ENCODE measurements at regions not wholly inside any gene's neighbourhood (a gene's known extent, or its start where the extent isn't known, plus 50 kb on each side); places are given as distances from the start of the nearest gene placed in this dataset.

GRCh38 chr5:60196385-60197113, 303.0 kb upstream of the PDE4D start:
- no peak overlapping the region for H3K4me3 ChIP-seq (ENCODE audit: low read length)
- H3K4me1 ChIP-seq (ENCODE audit: insufficient read depth, low read length) = peaks cover 5% of the 10 kb centered on the region
- H3K9me3 ChIP-seq (ENCODE audit: low read depth, low read length) = no peaks in the 10 kb centered on the region
- no peaks in the 10 kb centered on the region for H3K27me3 ChIP-seq (ENCODE audit: insufficient read depth, low read length)

- H3K4me1 ChIP-seq (ENCODE audit: insufficient read depth, low read length) = peaks cover 5% of the 10 kb centered on the region
- no peaks in the 10 kb centered on the region for H3K27me3 ChIP-seq (ENCODE audit: insufficient read depth, low read length)
- H3K9me3 ChIP-seq (ENCODE audit: low read depth, low read length) = no peaks in the 10 kb centered on the region
- no peak overlapping the region for H3K4me3 ChIP-seq (ENCODE audit: low read length)
Measured at GRCh38 chr5:60195551-60195950, 302.0 kb upstream of the PDE4D start.

GRCh38 chr5:60195083-60195482, 301.6 kb upstream of the PDE4D start:
- Histone ChIP-seq H3K4me3 (ENCODE audit: low read length) (no peak overlapping the region), H3K27me3 (ENCODE audit: insufficient read depth, low read length) (no peaks in the 10 kb centered on the region), H3K4me1 (ENCODE audit: insufficient read depth, low read length) (peaks cover 5% of the 10 kb centered on the region), H3K9me3 (ENCODE audit: low read depth, low read length) (no peaks in the 10 kb centered on the region)

GRCh38 chr5:60185231-60186099, 291.9 kb upstream of the PDE4D start:
- H3K27me3 ChIP-seq (ENCODE audit: insufficient read depth, low read length) = no peaks in the 10 kb centered on the region
- H3K9me3 ChIP-seq (ENCODE audit: low read depth, low read length) = no peaks in the 10 kb centered on the region
- H3K4me1 ChIP-seq (ENCODE audit: insufficient read depth, low read length) = no peaks in the 10 kb centered on the region
- no peak overlapping the region for H3K4me3 ChIP-seq (ENCODE audit: low read length)

- no peaks in the 10 kb centered on the region for H3K9me3 ChIP-seq (ENCODE audit: low read depth, low read length)
- H3K27me3 ChIP-seq (ENCODE audit: insufficient read depth, low read length) = no peaks in the 10 kb centered on the region
- H3K4me3 ChIP-seq (ENCODE audit: low read length) = no peak overlapping the region
- H3K4me1 ChIP-seq (ENCODE audit: insufficient read depth, low read length) = no peaks in the 10 kb centered on the region
Measured at GRCh38 chr5:60184606-60185005, 291.1 kb upstream of the PDE4D start.

GRCh38 chr5:60183881-60184280, 290.4 kb upstream of the PDE4D start:
- Histone ChIP-seq H3K9me3 (ENCODE audit: low read depth, low read length) (no peaks in the 10 kb centered on the region), H3K4me1 (ENCODE audit: insufficient read depth, low read length) (no peaks in the 10 kb centered on the region), H3K27me3 (ENCODE audit: insufficient read depth, low read length) (no peaks in the 10 kb centered on the region), H3K4me3 (ENCODE audit: low read length) (no peak overlapping the region)

GRCh38 chr5:60178101-60178500, 284.6 kb upstream of the PDE4D start:
- Histone ChIP-seq H3K4me1 (ENCODE audit: insufficient read depth, low read length) (no peaks in the 10 kb centered on the region), H3K9me3 (ENCODE audit: low read depth, low read length) (no peaks in the 10 kb centered on the region), H3K4me3 (ENCODE audit: low read length) (no peak overlapping the region), H3K27me3 (ENCODE audit: insufficient read depth, low read length) (no peaks in the 10 kb centered on the region)

- Histone ChIP-seq H3K9me3 (ENCODE audit: low read depth, low read length) (no peaks in the 10 kb centered on the region), H3K4me3 (ENCODE audit: low read length) (no peak overlapping the region), H3K4me1 (ENCODE audit: insufficient read depth, low read length) (no peaks in the 10 kb centered on the region), H3K27me3 (ENCODE audit: insufficient read depth, low read length) (no peaks in the 10 kb centered on the region)
Measured at GRCh38 chr5:60177596-60177995, 284.1 kb upstream of the PDE4D start.

- H3K4me1 ChIP-seq (ENCODE audit: insufficient read depth, low read length) = no peaks in the 10 kb centered on the region
- H3K27me3 ChIP-seq (ENCODE audit: insufficient read depth, low read length) = no peaks in the 10 kb centered on the region
- no peak overlapping the region for H3K4me3 ChIP-seq (ENCODE audit: low read length)
- H3K9me3 ChIP-seq (ENCODE audit: low read depth, low read length) = no peaks in the 10 kb centered on the region
Measured at GRCh38 chr5:60173667-60174066, 280.1 kb upstream of the PDE4D start.

- H3K4me1 ChIP-seq (ENCODE audit: insufficient read depth, low read length) = peaks cover 6% of the 10 kb centered on the region
Measured at GRCh38 chr5:60163762-60164161, 270.2 kb upstream of the PDE4D start.

GRCh38 chr5:60162441-60162840, 268.9 kb upstream of the PDE4D start:
- H3K27me3 ChIP-seq (ENCODE audit: insufficient read depth, low read length) = no peaks in the 10 kb centered on the region
- H3K4me3 ChIP-seq (ENCODE audit: low read length) = no peak overlapping the region
- H3K4me1 ChIP-seq (ENCODE audit: insufficient read depth, low read length) = peaks cover 6% of the 10 kb centered on the region
- no peaks in the 10 kb centered on the region for H3K9me3 ChIP-seq (ENCODE audit: low read depth, low read length)

More at GRCh38 chr5:60163762-60164161, 270.2 kb upstream of the PDE4D start:
- Histone ChIP-seq H3K27me3 (ENCODE audit: insufficient read depth, low read length) (no peaks in the 10 kb centered on the region), H3K9me3 (ENCODE audit: low read depth, low read length) (no peaks in the 10 kb centered on the region), H3K4me3 (ENCODE audit: low read length) (no peak overlapping the region)

GRCh38 chr5:60161340-60161934, 267.9 kb upstream of the PDE4D start:
- no peak overlapping the region for H3K4me3 ChIP-seq (ENCODE audit: low read length)
- peaks cover 6% of the 10 kb centered on the region for H3K4me1 ChIP-seq (ENCODE audit: insufficient read depth, low read length)
- no peaks in the 10 kb centered on the region for H3K9me3 ChIP-seq (ENCODE audit: low read depth, low read length)
- no peaks in the 10 kb centered on the region for H3K27me3 ChIP-seq (ENCODE audit: insufficient read depth, low read length)

- H3K4me1 ChIP-seq (ENCODE audit: insufficient read depth, low read length) = no peaks in the 10 kb centered on the region
- peaks cover 14% of the 10 kb centered on the region for H3K9me3 ChIP-seq (ENCODE audit: low read depth, low read length)
Measured at GRCh38 chr5:60149081-60149480, 255.6 kb upstream of the PDE4D start.

GRCh38 chr5:60148366-60148765, 254.8 kb upstream of the PDE4D start:
- peaks cover 14% of the 10 kb centered on the region for H3K9me3 ChIP-seq (ENCODE audit: low read depth, low read length)
- H3K4me1 ChIP-seq (ENCODE audit: insufficient read depth, low read length) = no peaks in the 10 kb centered on the region
- no peak overlapping the region for H3K4me3 ChIP-seq (ENCODE audit: low read length)
- no peaks in the 10 kb centered on the region for H3K27me3 ChIP-seq (ENCODE audit: insufficient read depth, low read length)

More at GRCh38 chr5:60149081-60149480, 255.6 kb upstream of the PDE4D start:
- Histone ChIP-seq H3K4me3 (ENCODE audit: low read length) (no peak overlapping the region), H3K27me3 (ENCODE audit: insufficient read depth, low read length) (no peaks in the 10 kb centered on the region)

GRCh38 chr5:60147791-60148190, 254.3 kb upstream of the PDE4D start:
- Histone ChIP-seq H3K9me3 (ENCODE audit: low read depth, low read length) (peaks cover 14% of the 10 kb centered on the region), H3K4me3 (ENCODE audit: low read length) (no peak overlapping the region), H3K27me3 (ENCODE audit: insufficient read depth, low read length) (no peaks in the 10 kb centered on the region), H3K4me1 (ENCODE audit: insufficient read depth, low read length) (no peaks in the 10 kb centered on the region)

Measured in mononuclear cell (primary cell).